Mesenchymal stem cell (in vitro differentiated cells and primary cell): ENCODE measurements at regions not wholly inside any gene's neighbourhood (a gene's known extent, or its start where the extent isn't known, plus 50 kb on each side); places are given as distances from the start of the nearest gene placed in this dataset.

Source experiments
- DNase-seq: peaks from one replicate; pipeline ENCODE4 v3.0.0-alpha.2; 2013
- H2AFZ ChIP-seq: one replicate; pipeline ENCODE4 v1.6.1; 2013; ENCODE audit warnings: low read depth, mild to moderate bottlenecking, control low read depth, inconsistent platforms, low read length, moderate library complexity
- H2AK5ac ChIP-seq: 2 replicates; pipeline ENCODE4 v1.6.1; 2013; ENCODE audit warnings: low read length, moderate library complexity, mild to moderate bottlenecking, inconsistent platforms; ENCODE audit not compliant: severe bottlenecking
- H2BK120ac ChIP-seq: one replicate; pipeline ENCODE4 v1.6.1; 2013; ENCODE audit warnings: low read depth, mild to moderate bottlenecking, inconsistent platforms, low read length, moderate library complexity
- H2BK12ac ChIP-seq, 2 experiments: one replicate each; pipeline ENCODE4 v1.6.1; 2013; ENCODE audit warnings: inconsistent platforms in 2 of 2, low read length in 2 of 2, mild to moderate bottlenecking in 2 of 2, moderate library complexity in 2 of 2, control low read depth in 1 of 2
- H2BK15ac ChIP-seq: one replicate; pipeline ENCODE4 v1.6.1; 2013; ENCODE audit warnings: mild to moderate bottlenecking, low read depth, inconsistent platforms; ENCODE audit not compliant: poor library complexity, severe bottlenecking
- H2BK5ac ChIP-seq: 2 replicates; pipeline ENCODE4 v1.6.1; 2013; ENCODE audit warnings: low read depth, mild to moderate bottlenecking, low read length, control low read depth, inconsistent platforms; ENCODE audit not compliant: poor library complexity, severe bottlenecking
- H3K14ac ChIP-seq, 2 experiments: one replicate each; pipeline ENCODE4 v1.6.1; 2013; ENCODE audit warnings: inconsistent platforms in 2 of 2, low read length in 2 of 2, control low read depth in 1 of 2, mild to moderate bottlenecking in 1 of 2, moderate library complexity in 1 of 2
- H3K18ac ChIP-seq, 2 experiments: one replicate each; pipeline ENCODE4 v1.6.1; 2013; ENCODE audit warnings: inconsistent platforms in 2 of 2, low read length in 2 of 2, control low read depth in 1 of 2, low read depth in 1 of 2, mild to moderate bottlenecking in 1 of 2
- H3K23ac ChIP-seq, 2 experiments: one replicate each; pipeline ENCODE4 v1.6.1; 2013; ENCODE audit warnings: inconsistent platforms in 2 of 2, low read length in 2 of 2, mild to moderate bottlenecking in 2 of 2, moderate library complexity in 2 of 2, control low read depth in 1 of 2
- H3K27ac ChIP-seq: 2 replicates; pipeline ENCODE4 v1.5.1; 2013; ENCODE audit warnings: mild to moderate bottlenecking, moderate library complexity, low read length, control low read depth, inconsistent platforms; ENCODE audit not compliant: poor library complexity, severe bottlenecking
- H3K27me3 ChIP-seq, 2 experiments: 2 replicates each; pipeline versions ENCODE4 v1.6.1 to v1.7.0; 2013; ENCODE audit warnings: low read length in 2 of 2, mild to moderate bottlenecking in 2 of 2, moderate library complexity in 2 of 2, control low read depth in 1 of 2, inconsistent platforms in 1 of 2; ENCODE audit not compliant: control insufficient read depth in 1 of 2, insufficient read depth in 1 of 2
- H3K36me3 ChIP-seq, 2 experiments: 2 replicates each; pipeline versions ENCODE4 v1.6.1 to v1.7.0; 2013; ENCODE audit warnings: low read length in 2 of 2, control low read depth in 1 of 2, inconsistent platforms in 1 of 2, low read depth in 1 of 2, mild to moderate bottlenecking in 1 of 2; ENCODE audit not compliant: insufficient read depth in 2 of 2, control insufficient read depth in 1 of 2
- H3K4ac ChIP-seq, 2 experiments: one replicate each; pipeline ENCODE4 v1.6.1; 2013; ENCODE audit warnings: inconsistent platforms in 2 of 2, low read length in 2 of 2, mild to moderate bottlenecking in 2 of 2, moderate library complexity in 2 of 2, control low read depth in 1 of 2, low read depth in 1 of 2
- H3K4me1 ChIP-seq: 2 replicates; pipeline ENCODE4 v1.6.1; 2013; ENCODE audit warnings: low read depth, low read length, control low read depth; ENCODE audit not compliant: control insufficient read depth, insufficient read depth
- H3K4me2 ChIP-seq: 2 replicates; pipeline ENCODE4 v1.6.1; 2013; ENCODE audit warnings: low read length, mild to moderate bottlenecking, inconsistent platforms; ENCODE audit not compliant: poor library complexity, severe bottlenecking
- H3K4me3 ChIP-seq, 2 experiments: 2 replicates each; pipeline versions ENCODE4 v1.5.1 to v1.7.0; 2013; ENCODE audit warnings: low read length in 2 of 2, mild to moderate bottlenecking in 2 of 2, control low read depth in 1 of 2, low read depth in 1 of 2; ENCODE audit not compliant: insufficient read depth in 1 of 2
- H3K79me1 ChIP-seq: replicated peaks from 2 replicates; pipeline ENCODE4 v1.6.1; 2013; ENCODE audit warnings: mild to moderate bottlenecking, control low read depth, low read length, inconsistent platforms; ENCODE audit not compliant: poor library complexity, severe bottlenecking
- H3K9ac ChIP-seq: 2 replicates; pipeline ENCODE4 v1.7.0; 2013; ENCODE audit warnings: mild to moderate bottlenecking, low read length, moderate library complexity
- H3K9me3 ChIP-seq: 2 replicates; pipeline ENCODE4 v1.7.0; 2013; ENCODE audit warnings: mild to moderate bottlenecking, low read length; ENCODE audit not compliant: control insufficient read depth
- H4K8ac ChIP-seq: one replicate; pipeline ENCODE4 v1.6.1; 2013; ENCODE audit warnings: inconsistent platforms, mild to moderate bottlenecking, low read length, moderate library complexity
- H4K91ac ChIP-seq: one replicate; pipeline ENCODE4 v1.6.1; 2013; ENCODE audit warnings: mild to moderate bottlenecking, low read length, inconsistent platforms
- WGBS: methylation state at CpG from one replicate; pipeline ENCODE4 v1.1.7; 2013; ENCODE audit warnings: mixed read lengths; 5-methylcytosine and 5-hydroxymethylcytosine counted together

GRCh38 chr5:8062521-8062920 is 193.6 kb downstream of the MTRR start:
- WGBS, result 94% methylated on average over 5 of the region's 5 CpGs

GRCh38 chr5:8068078-8068477 is 199.1 kb downstream of the MTRR start:
- WGBS, result 63% methylated on average over 1 of the region's 1 CpG
- no peak overlapping the region for H3K4ac ChIP-seq
- H3K27me3 ChIP-seq, result peaks cover 0 to 3% of the 10 kb centered on the region in 2 experiments
- no peak overlapping the region for H2BK15ac ChIP-seq
- H3K4me3 ChIP-seq, result no peak overlapping the region
- no peak overlapping the region for H3K18ac ChIP-seq
- H3K9me3 ChIP-seq, result peaks cover 5% of the 10 kb centered on the region
- no peak for DNase-seq
- H2BK5ac ChIP-seq, result no peak overlapping the region
- no peak overlapping the region for H3K9ac ChIP-seq
- no peak overlapping the region for H3K27ac ChIP-seq
- no peaks in the 10 kb centered on the region for H3K4me1 ChIP-seq
- no peak overlapping the region for H3K23ac ChIP-seq
- H4K8ac ChIP-seq, result no peak overlapping the region
- no peak overlapping the region for H4K91ac ChIP-seq
- no peak overlapping the region for H2AK5ac ChIP-seq
- no peak overlapping the region for H2AFZ ChIP-seq
- no peak overlapping the region for H2BK12ac ChIP-seq
- no peak overlapping the region for H3K14ac ChIP-seq
- H2BK120ac ChIP-seq, result no peak overlapping the region
- H3K79me1 ChIP-seq, result no peaks in the 10 kb centered on the region
- H3K36me3 ChIP-seq, result no peaks in the 10 kb centered on the region
- H3K4me2 ChIP-seq, result no peak overlapping the region

More at GRCh38 chr5:8062521-8062920, 193.6 kb downstream of the MTRR start:
- no peaks in the 10 kb centered on the region for H3K79me1 ChIP-seq
- H3K4me3 ChIP-seq, result no peak overlapping the region
- H2BK15ac ChIP-seq, result no peak overlapping the region
- no peak for DNase-seq
- no peak overlapping the region for H3K4ac ChIP-seq
- H2BK5ac ChIP-seq, result no peak overlapping the region
- H3K18ac ChIP-seq, result no peak overlapping the region
- H4K91ac ChIP-seq, result no peak overlapping the region
- H3K9me3 ChIP-seq, result no peaks in the 10 kb centered on the region
- no peak overlapping the region for H2AFZ ChIP-seq
- no peak overlapping the region for H4K8ac ChIP-seq
- H2BK12ac ChIP-seq, result no peak overlapping the region
- H2AK5ac ChIP-seq, result no peak overlapping the region
- H3K4me2 ChIP-seq, result no peak overlapping the region
- H3K4me1 ChIP-seq, result no peaks in the 10 kb centered on the region
- no peak overlapping the region for H3K9ac ChIP-seq
- H2BK120ac ChIP-seq, result no peak overlapping the region
- peaks cover 0 to 3% of the 10 kb centered on the region in 2 experiments for H3K27me3 ChIP-seq
- H3K27ac ChIP-seq, result no peak overlapping the region
- no peak overlapping the region for H3K14ac ChIP-seq
- H3K36me3 ChIP-seq, result no peaks in the 10 kb centered on the region
- no peak overlapping the region for H3K23ac ChIP-seq

GRCh38 chr5:8070138-8070537 is 201.2 kb downstream of the MTRR start:
- H3K79me1 ChIP-seq, result no peaks in the 10 kb centered on the region
- H3K9ac ChIP-seq, result no peak overlapping the region
- H3K27ac ChIP-seq, result no peak overlapping the region
- no peak overlapping the region for H3K14ac ChIP-seq
- no peak overlapping the region for H3K18ac ChIP-seq
- H3K23ac ChIP-seq, result no peak overlapping the region
- no peak overlapping the region for H4K91ac ChIP-seq
- H2AK5ac ChIP-seq, result no peak overlapping the region
- no peak overlapping the region for H3K4ac ChIP-seq
- DNase-seq, result no peak
- no peak overlapping the region for H3K4me3 ChIP-seq
- peaks cover 0 to 3% of the 10 kb centered on the region in 2 experiments for H3K27me3 ChIP-seq
- no peak overlapping the region for H3K4me2 ChIP-seq
- no peak overlapping the region for H2AFZ ChIP-seq
- H2BK12ac ChIP-seq, result no peak overlapping the region
- H3K4me1 ChIP-seq, result no peaks in the 10 kb centered on the region
- no peak overlapping the region for H2BK15ac ChIP-seq
- H4K8ac ChIP-seq, result no peak overlapping the region
- H2BK120ac ChIP-seq, result no peak overlapping the region
- WGBS, result 61% methylated on average over 3 of the region's 3 CpGs
- H3K9me3 ChIP-seq, result peaks cover 5% of the 10 kb centered on the region
- no peak overlapping the region for H2BK5ac ChIP-seq
- H3K36me3 ChIP-seq, result no peaks in the 10 kb centered on the region

GRCh38 chr5:8079056-8079455 is 210.1 kb downstream of the MTRR start:
- Histone ChIP-seq H3K14ac (no peak overlapping the region), H2BK5ac (no peak overlapping the region), H3K4me3 (no peak overlapping the region), H3K36me3 (no peaks in the 10 kb centered on the region), H2BK12ac (no peak overlapping the region), H3K23ac (no peak overlapping the region), H3K4me2 (no peak overlapping the region), H2BK15ac (no peak overlapping the region), H3K9me3 (no peaks in the 10 kb centered on the region), H2AK5ac (no peak overlapping the region), H3K27me3 (no peaks in the 10 kb centered on the region), H3K18ac (no peak overlapping the region), H4K91ac (no peak overlapping the region), H4K8ac (no peak overlapping the region), H3K4ac (no peak overlapping the region), H3K79me1 (no peaks in the 10 kb centered on the region), H3K27ac (no peak overlapping the region), H2AFZ (no peak overlapping the region), H3K9ac (no peak overlapping the region), H2BK120ac (no peak overlapping the region), H3K4me1 (no peaks in the 10 kb centered on the region)
- DNase-seq, result no peak
- WGBS, result 73% methylated on average over 3 of the region's 4 CpGs
